Keratinocyte (primary cell): ENCODE measurements at regions not wholly inside any gene's neighbourhood (a gene's known extent, or its start where the extent isn't known, plus 50 kb on each side); places are given as distances from the start of the nearest gene placed in this dataset.

Experiments
- EZH2 ChIP-seq: IDR thresholded peaks from one replicate; pipeline ENCODE4 v1.6.1; 2012; ENCODE audit warnings: inconsistent platforms, mild to moderate bottlenecking, low read length, moderate library complexity
- TF ChIP-seq, protein P1 (sequence below), 3 experiments: IDR thresholded peaks in 1 of 3; conservative IDR thresholded peaks in 1 of 3; optimal IDR thresholded peaks in 1 of 3; 2 replicates in 2 of 3; 3 replicates in 1 of 3; pipeline versions ENCODE3 to v1.5.1; 2011; ENCODE audit warnings: low read length in 3 of 3, mild to moderate bottlenecking in 3 of 3, moderate library complexity in 2 of 3, control low read depth in 1 of 3, inconsistent platforms in 1 of 3; ENCODE audit not compliant: insufficient read depth in 2 of 3; ENCODE audit errors: extremely low read depth in 1 of 3

DNA sequence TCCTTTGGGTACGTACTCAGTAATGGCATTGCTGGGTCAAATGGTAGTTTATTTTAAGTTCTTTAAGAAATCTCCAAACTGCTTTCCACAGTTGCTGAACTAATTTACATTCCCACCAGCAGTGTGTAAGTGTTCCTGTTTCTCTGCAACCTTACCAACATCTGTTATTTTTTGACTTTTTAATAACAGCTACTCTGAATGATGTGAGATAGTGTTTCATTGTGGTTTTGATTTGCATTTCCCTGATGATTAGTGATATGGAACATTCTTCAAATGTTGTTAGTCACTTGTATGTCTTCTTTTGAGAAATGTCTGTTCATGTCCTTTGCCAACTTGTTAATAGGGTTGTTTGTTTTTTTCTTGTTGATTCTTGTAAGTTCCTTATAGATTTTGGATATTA lies 558.9 kb downstream of the SH2D4B start:
- TF ChIP-seq, protein P1, sequence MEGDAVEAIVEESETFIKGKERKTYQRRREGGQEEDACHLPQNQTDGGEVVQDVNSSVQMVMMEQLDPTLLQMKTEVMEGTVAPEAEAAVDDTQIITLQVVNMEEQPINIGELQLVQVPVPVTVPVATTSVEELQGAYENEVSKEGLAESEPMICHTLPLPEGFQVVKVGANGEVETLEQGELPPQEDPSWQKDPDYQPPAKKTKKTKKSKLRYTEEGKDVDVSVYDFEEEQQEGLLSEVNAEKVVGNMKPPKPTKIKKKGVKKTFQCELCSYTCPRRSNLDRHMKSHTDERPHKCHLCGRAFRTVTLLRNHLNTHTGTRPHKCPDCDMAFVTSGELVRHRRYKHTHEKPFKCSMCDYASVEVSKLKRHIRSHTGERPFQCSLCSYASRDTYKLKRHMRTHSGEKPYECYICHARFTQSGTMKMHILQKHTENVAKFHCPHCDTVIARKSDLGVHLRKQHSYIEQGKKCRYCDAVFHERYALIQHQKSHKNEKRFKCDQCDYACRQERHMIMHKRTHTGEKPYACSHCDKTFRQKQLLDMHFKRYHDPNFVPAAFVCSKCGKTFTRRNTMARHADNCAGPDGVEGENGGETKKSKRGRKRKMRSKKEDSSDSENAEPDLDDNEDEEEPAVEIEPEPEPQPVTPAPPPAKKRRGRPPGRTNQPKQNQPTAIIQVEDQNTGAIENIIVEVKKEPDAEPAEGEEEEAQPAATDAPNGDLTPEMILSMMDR (optimal IDR thresholded peaks at IDR 0.05 in 1 of 3, IDR thresholded peaks at IDR 0.05 in 1 of 3, conservative IDR thresholded peaks at IDR 0.05 in 1 of 3; ENCODE audit: extremely low read depth in 1 of 3, insufficient read depth in 2 of 3, low read length in 3 of 3): no peak
- TF ChIP-seq EZH2: no peak
